GM12891 (cell line): ENCODE measurements at regions not wholly inside any gene's neighbourhood (a gene's known extent, or its start where the extent isn't known, plus 50 kb on each side); places are given as distances from the start of the nearest gene placed in this dataset.

Experiments
- DNase-seq: peaks from one replicate; pipeline ENCODE4 v3.0.0; 2011; ENCODE audit warnings: low spot score; ENCODE audit not compliant: insufficient read length
- FAIRE-seq: peaks from 2 replicates; lab custom pipeline; 2011; peaks lifted over from hg19 to GRCh38; lab: Jason Lieb, UNC
- PAX5 ChIP-seq: IDR thresholded peaks from 2 replicates; pipeline ENCODE4 v1.6.1; 2011; ENCODE audit warnings: low read length, moderate library complexity, mild to moderate bottlenecking; ENCODE audit not compliant: insufficient read depth, severe bottlenecking
- POLR2A ChIP-seq: IDR thresholded peaks from 2 replicates; pipeline ENCODE4 v1.6.1; 2011; ENCODE audit warnings: low read depth, low read length, control low read depth
- POLR2AphosphoS5 ChIP-seq: IDR thresholded peaks from 2 replicates; pipeline ENCODE4 v1.6.1; 2011; ENCODE audit warnings: low read depth, low read length, control low read depth
- POU2F2 ChIP-seq: IDR thresholded peaks from 2 replicates; pipeline ENCODE4 v1.6.1; 2011; ENCODE audit warnings: low read depth, mild to moderate bottlenecking, control low read depth, low read length, moderate library complexity
- SPI1 ChIP-seq: IDR thresholded peaks from 2 replicates; pipeline ENCODE4 v1.6.1; 2011; ENCODE audit warnings: low read depth, low read length, control low read depth
- TAF1 ChIP-seq: IDR thresholded peaks from 2 replicates; pipeline ENCODE4 v1.6.1; 2011; ENCODE audit warnings: low read depth, low read length, control low read depth

DNA sequence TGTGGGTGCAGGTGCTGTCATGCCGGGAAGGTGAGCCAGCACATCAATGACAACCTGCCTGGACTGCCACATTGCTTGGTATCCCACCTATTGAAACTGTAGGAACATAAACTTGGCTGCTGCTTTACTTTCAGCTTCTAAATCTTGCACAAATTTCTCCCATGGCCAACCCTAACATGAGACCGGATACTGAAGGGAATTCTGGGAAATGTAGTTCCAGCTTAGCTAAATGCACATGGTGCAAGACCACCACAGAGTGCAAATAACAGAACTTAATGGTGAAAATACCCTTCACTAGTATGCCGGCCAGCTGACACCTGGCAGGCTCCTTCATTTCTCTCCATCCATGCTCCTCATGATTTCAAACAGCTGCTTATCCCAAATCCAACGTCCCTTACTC is 247.4 kb downstream of the ARRDC4 start:
- no peak for TF ChIP-seq POU2F2
- no peak for TF ChIP-seq POLR2AphosphoS5
- TF ChIP-seq TAF1 = no peak
- no peak for TF ChIP-seq PAX5
- FAIRE-seq = no peak
- no peak for DNase-seq

DNA sequence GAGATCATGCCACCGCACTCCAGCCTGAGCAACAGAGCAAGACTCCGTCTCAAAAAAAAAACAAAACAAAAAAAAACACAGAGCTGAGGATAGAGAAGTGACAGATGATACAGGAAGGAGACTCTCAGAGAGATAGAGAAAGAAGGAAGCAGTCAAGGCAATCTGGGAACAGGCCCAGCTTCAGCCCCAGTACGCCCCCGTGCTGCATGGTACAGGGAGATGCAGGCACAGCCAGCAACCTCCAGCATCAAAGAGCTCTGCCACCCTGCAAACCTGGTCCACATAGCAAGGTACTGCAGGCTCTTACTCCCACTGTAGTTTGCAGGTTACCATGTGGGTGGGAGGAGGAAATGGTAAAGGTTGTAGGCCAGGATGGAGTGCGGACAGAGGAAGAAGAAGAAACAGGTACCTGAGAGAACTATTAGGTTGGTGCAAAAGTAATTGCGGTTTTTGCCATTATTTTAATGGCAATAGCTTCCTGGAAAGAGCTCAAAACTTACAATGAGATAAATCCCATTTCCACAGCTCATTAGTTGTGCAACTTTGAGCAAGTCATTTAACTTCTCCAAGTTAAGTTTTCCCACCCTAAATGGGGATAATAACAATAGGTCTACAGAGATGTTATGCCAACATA is 253.0 kb downstream of the ARRDC4 start:
- DNase-seq (no peak), FAIRE-seq (no peak)
- no peak for TF ChIP-seq POLR2A

DNA sequence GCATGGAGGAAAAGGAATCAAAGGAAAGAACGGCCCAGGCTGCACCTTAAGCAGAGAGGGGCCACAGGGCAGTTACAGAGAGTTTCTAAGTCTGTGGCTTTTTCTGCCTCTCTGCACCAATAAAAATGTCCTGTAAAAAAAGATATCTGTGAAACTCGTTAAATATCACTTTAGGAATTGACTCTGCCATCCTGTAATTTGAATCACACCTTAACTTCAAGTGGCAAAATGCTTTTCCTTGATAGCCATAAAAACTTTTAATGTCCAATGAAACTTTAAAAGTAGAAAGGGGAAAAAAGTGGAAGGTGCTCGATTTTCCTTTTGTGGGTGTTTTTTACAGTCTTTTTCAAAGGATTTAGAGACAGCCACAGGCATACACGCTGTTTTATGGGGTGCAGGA is 255.7 kb downstream of the ARRDC4 start:
- TF ChIP-seq POU2F2 = no peak
- TF ChIP-seq POLR2AphosphoS5 = no peak
- no peak for TF ChIP-seq POLR2A
- TF ChIP-seq SPI1 = no peak
- no peak for TF ChIP-seq TAF1
- TF ChIP-seq PAX5 = no peak
- DNase-seq (no peak), FAIRE-seq (no peak)

DNA sequence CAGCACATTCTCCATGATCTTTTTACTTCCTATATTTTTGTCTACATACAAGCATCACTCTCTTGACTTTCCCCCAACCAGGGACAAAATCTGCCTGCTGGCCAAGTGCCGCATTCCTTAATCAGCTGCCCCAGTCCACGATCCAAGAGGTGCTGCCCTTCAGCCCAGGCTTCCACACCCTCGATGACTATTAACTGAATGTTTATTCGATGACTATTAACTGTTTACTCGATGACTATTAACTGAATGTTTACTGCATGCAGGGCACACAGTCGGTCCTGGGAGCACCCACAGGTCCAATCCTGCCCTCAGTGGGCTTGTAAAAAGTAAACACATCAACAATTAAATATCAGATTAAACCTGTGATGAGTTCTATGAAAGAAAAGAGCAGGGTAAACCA is 256.9 kb downstream of the ARRDC4 start:
- DNase-seq (no peak), FAIRE-seq (no peak)
- no peak for TF ChIP-seq POU2F2
- no peak for TF ChIP-seq SPI1
- TF ChIP-seq POLR2A = no peak
- no peak for TF ChIP-seq TAF1
- TF ChIP-seq POLR2AphosphoS5 = no peak
- no peak for TF ChIP-seq PAX5

DNA sequence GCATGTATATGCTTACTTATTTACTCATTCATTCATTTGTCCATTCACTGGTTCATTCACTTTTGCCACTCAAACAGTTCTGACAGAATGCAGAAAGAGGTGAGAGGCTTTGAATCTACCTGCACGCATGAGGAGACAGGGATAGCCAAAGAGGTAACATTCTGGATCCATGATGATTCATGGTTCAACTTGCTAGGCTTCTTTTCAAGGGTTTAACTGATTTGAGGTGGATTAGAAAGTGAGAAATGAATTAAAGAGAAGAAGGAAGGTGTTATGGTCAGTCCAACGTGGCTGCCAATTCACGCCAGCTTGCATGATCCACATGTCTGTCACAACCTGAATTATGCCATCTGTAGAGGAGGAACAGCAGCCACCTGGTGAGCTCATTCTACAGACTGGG is 260.6 kb downstream of the ARRDC4 start:
- no peak for DNase-seq
- TF ChIP-seq POLR2A (no peak), POU2F2 (no peak), POLR2AphosphoS5 (no peak), TAF1 (no peak)
- FAIRE-seq = no peak

DNA sequence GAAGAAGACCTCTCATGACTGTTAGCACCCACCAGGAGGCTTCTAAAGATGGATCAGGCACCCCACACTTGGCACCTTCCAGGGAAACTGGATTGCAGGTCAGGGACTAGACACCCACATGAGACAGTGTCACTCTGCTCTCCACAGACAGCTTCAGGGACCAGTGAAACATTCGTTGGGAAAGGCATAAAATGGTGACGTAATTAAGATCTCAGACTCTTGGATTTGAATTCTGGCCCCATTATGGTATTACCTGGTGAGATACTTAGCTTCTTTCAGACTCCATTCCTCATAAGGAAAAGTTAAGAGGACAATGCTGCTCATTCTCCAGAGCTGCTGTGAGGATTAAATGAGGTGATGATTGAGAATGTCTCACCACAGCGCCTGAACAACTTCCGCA is 261.1 kb downstream of the ARRDC4 start:
- DNase-seq (no peak), FAIRE-seq (no peak)
- TF ChIP-seq TAF1 (no peak), POLR2AphosphoS5 (no peak), POLR2A (no peak), POU2F2 (no peak), PAX5 (no peak), SPI1 (no peak)

DNA sequence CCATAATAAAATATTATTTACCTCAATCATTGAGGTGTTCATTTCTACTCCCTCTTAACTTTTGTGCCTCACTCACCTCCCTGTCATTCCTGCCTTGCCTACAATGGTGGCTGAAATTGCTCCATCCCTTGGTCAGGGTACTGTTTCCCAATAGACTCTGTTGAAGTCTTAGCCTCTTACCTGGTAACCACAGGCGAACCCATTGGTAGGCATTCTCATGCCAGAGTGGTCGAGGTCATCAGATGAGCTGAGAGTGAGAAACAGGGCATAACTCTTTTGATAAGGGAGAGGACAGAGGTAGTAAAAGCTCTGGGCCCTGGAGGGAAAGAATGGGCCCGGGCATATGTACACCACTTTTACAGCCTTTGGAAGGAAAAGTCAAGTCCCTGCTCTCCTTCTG is 265.6 kb downstream of the ARRDC4 start:
- no peak for TF ChIP-seq POLR2A
- no peak for TF ChIP-seq POLR2AphosphoS5
- TF ChIP-seq PAX5 = no peak
- no peak for TF ChIP-seq SPI1
- TF ChIP-seq POU2F2 = no peak
- TF ChIP-seq TAF1 = no peak
- DNase-seq (no peak), FAIRE-seq (no peak)

- TF ChIP-seq POLR2A = no peak
- TF ChIP-seq POU2F2 = no peak
- TF ChIP-seq SPI1 = no peak
- no peak for TF ChIP-seq POLR2AphosphoS5
- no peak for TF ChIP-seq TAF1
- TF ChIP-seq PAX5 = no peak
- no peak for DNase-seq
- no peak for FAIRE-seq
Measured at GRCh38 chr15:98226578-98226977, 266.1 kb downstream of the ARRDC4 start.

- FAIRE-seq (no peak), DNase-seq (no peak)
- no peak for TF ChIP-seq TAF1
- no peak for TF ChIP-seq POLR2A
- TF ChIP-seq SPI1 = no peak
- TF ChIP-seq POU2F2 = no peak
- no peak for TF ChIP-seq POLR2AphosphoS5
- no peak for TF ChIP-seq PAX5
Measured at GRCh38 chr15:98228846-98229245, 268.3 kb downstream of the ARRDC4 start.

DNA sequence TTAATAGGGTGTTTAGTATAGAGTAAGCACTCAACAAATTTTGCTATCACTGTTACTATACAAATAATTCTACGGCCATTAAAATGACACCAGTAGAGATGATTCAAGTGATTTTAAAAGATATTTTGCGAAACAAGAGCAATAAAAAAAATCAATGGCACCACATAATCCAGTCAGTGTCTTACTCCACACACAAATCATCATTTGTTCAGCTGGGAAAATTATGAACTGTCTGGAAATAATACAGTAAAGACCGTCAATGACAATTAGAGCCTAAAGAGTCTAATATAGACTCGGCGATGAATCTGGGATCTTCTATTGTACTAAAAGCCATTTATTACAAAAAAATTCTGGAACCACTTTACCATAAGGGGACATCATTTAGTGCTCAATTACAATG is 270.5 kb downstream of the ARRDC4 start:
- DNase-seq (no peak), FAIRE-seq (no peak)
- TF ChIP-seq POLR2A (no peak), TAF1 (no peak)

- DNase-seq (no peak), FAIRE-seq (no peak)
- TF ChIP-seq TAF1 (no peak), POU2F2 (no peak), POLR2A (no peak), SPI1 (no peak), POLR2AphosphoS5 (no peak), PAX5 (no peak)
Measured at GRCh38 chr15:98231696-98232440, 271.4 kb downstream of the ARRDC4 start.

DNA sequence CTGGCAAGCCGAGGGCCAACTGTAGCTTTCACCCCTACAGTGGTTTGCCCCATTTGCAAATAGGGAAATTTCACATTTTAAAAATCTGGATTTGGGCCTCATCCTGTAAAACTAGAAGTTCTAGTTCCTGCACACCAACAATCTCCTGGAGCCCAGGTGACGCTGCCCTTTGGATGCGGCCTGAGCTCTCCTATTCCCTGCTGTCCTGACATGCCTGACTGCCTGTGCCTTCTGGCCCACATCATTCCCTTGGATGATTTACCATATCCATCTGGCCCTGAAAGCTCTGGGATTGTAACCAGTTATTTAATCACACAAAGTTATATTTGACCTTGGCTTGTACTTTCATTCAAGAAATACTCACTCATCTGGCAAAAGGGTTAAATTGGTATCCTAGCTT is 272.3 kb downstream of the ARRDC4 start:
- FAIRE-seq = no peak
- DNase-seq = no peak
- no peak for TF ChIP-seq TAF1
- TF ChIP-seq POU2F2 = no peak
- no peak for TF ChIP-seq SPI1
- TF ChIP-seq PAX5 = no peak
- TF ChIP-seq POLR2A = no peak
- no peak for TF ChIP-seq POLR2AphosphoS5
